H1 (cell line): ENCODE measurements at regions not wholly inside any gene's neighbourhood (a gene's known extent, or its start where the extent isn't known, plus 50 kb on each side); places are given as distances from the start of the nearest gene placed in this dataset.

Experiments
- CTCF ChIA-PET: fragments of 300-600 bp; sonication (Branson Sonifier 250); formaldehyde crosslinking; loops from one replicate; lab custom pipeline; 2021; ENCODE audit not compliant: partially characterized antibody; lab: Charles Lee
- POLR2A ChIA-PET: fragments of 300-600 bp; sonication (Branson Sonifier 250); formaldehyde crosslinking; loops from one replicate; lab custom pipeline; 2021; ENCODE audit warnings: inconsistent platforms; ENCODE audit not compliant: partially characterized antibody; lab: Charles Lee
- DNase-seq, 2 experiments: peaks; one replicate each; pipeline versions ENCODE4 v3.0.0 to v3.0.0-alpha.2; 2010 to 2022; ENCODE audit warnings: low spot score in 2 of 2, low read depth in 1 of 2, mixed read lengths in 1 of 2
- FAIRE-seq: peaks from 2 replicates; lab custom pipeline; 2011; peaks lifted over from hg19 to GRCh38; lab: Jason Lieb, UNC
- H2AFZ ChIP-seq: 2 replicates; pipeline ENCODE4 v1.8.1; 2012; ENCODE audit warnings: low read length, inconsistent platforms
- H2AK5ac ChIP-seq: 2 replicates; pipeline ENCODE4 v1.6.1; 2013; ENCODE audit warnings: low read depth, low read length
- H2BK120ac ChIP-seq: replicated peaks from 2 replicates; pipeline ENCODE3; 2013; ENCODE audit warnings: low read depth, low read length, inconsistent platforms
- H2BK12ac ChIP-seq: 2 replicates; pipeline ENCODE4 v1.6.1; 2013; ENCODE audit warnings: low read depth, low read length
- H2BK15ac ChIP-seq: 2 replicates; pipeline ENCODE4 v1.6.1; 2013; ENCODE audit warnings: low read length
- H2BK20ac ChIP-seq: 2 replicates; pipeline ENCODE4 v1.6.1; 2013; ENCODE audit warnings: low read length
- H2BK5ac ChIP-seq: 2 replicates; pipeline ENCODE4 v1.6.1; 2013; ENCODE audit warnings: low read depth, low read length
- H3K14ac ChIP-seq: 2 replicates; pipeline ENCODE4 v1.6.1; 2013; ENCODE audit warnings: inconsistent platforms; ENCODE audit not compliant: insufficient read length
- H3K18ac ChIP-seq: 2 replicates; pipeline ENCODE4 v1.6.1; 2013; ENCODE audit warnings: low read length; ENCODE audit errors: extremely low read depth
- H3K23ac ChIP-seq: 2 replicates; pipeline ENCODE4 v1.6.1; 2013; ENCODE audit warnings: inconsistent platforms; ENCODE audit not compliant: insufficient read length
- H3K23me2 ChIP-seq: 2 replicates; pipeline ENCODE4 v1.6.1; 2013; ENCODE audit warnings: low read depth, low read length
- H3K27ac ChIP-seq: 2 replicates; pipeline ENCODE4 v1.6.1; 2011; ENCODE audit warnings: low read depth, low read length, inconsistent platforms
- H3K27me3 ChIP-seq, 4 experiments: replicated peaks in 1 of 4; 1 replicate in 1 of 4; 2 replicates in 3 of 4; pipeline versions ENCODE4 v1.6.1 to v1.8.1; 2011 to 2013; ENCODE audit warnings: low read length in 3 of 4, mild to moderate bottlenecking in 3 of 4, inconsistent platforms in 2 of 4, mixed read lengths in 2 of 4, moderate library complexity in 1 of 4; ENCODE audit not compliant: control insufficient read depth in 3 of 4, insufficient read depth in 3 of 4; ENCODE audit errors: extremely low read depth in 1 of 4
- H3K36me3 ChIP-seq, 4 experiments: 2 replicates each; pipeline versions ENCODE4 v1.6.1 to v1.8.1; 2011 to 2013; ENCODE audit warnings: mild to moderate bottlenecking in 4 of 4, low read length in 3 of 4, moderate library complexity in 2 of 4, control low read depth in 1 of 4, inconsistent platforms in 1 of 4; ENCODE audit not compliant: insufficient read depth in 4 of 4, control insufficient read depth in 2 of 4
- H3K4ac ChIP-seq: replicated peaks from 2 replicates; pipeline ENCODE3; 2013; ENCODE audit warnings: low read length, low read depth, mixed read lengths, inconsistent platforms; ENCODE audit not compliant: insufficient read length
- H3K4me1 ChIP-seq, 4 experiments: replicated peaks in 1 of 4; 1 replicate in 1 of 4; 2 replicates in 3 of 4; pipeline versions ENCODE4 v1.6.1 to v1.8.1; 2011 to 2013; ENCODE audit warnings: low read length in 3 of 4, inconsistent platforms in 2 of 4, mixed read lengths in 1 of 4; ENCODE audit not compliant: insufficient read depth in 4 of 4, control insufficient read depth in 3 of 4
- H3K4me2 ChIP-seq, 2 experiments: 2 replicates each; pipeline versions ENCODE4 v1.6.1 to v1.8.1; 2011 to 2013; ENCODE audit warnings: low read depth in 2 of 2, low read length in 2 of 2, control low read depth in 1 of 2, inconsistent platforms in 1 of 2, mild to moderate bottlenecking in 1 of 2; ENCODE audit not compliant: insufficient read depth in 1 of 2
- H3K4me3 ChIP-seq, 4 experiments: fragments of 200-600, 300-600 bp in 1 of 4; sonication (generic), shearing (Covaris generic), sonication (Bioruptor Twin) in 1 of 4; 2 replicates each; pipeline versions ENCODE4 v1.5.1 to v1.8.1; 2011 to 2016; ENCODE audit warnings: low read length in 4 of 4, low read depth in 3 of 4, control low read depth in 2 of 4, inconsistent platforms in 2 of 4, mild to moderate bottlenecking in 2 of 4, mixed read lengths in 1 of 4, moderate library complexity in 1 of 4; ENCODE audit not compliant: insufficient read depth in 2 of 4; ENCODE audit errors: extremely low read depth in 1 of 4
- H3K56ac ChIP-seq: replicated peaks from 2 replicates; pipeline ENCODE3; 2013; ENCODE audit warnings: low read depth, mild to moderate bottlenecking, mixed read lengths, low read length, inconsistent platforms; ENCODE audit not compliant: insufficient read length
- H3K79me1 ChIP-seq: 2 replicates; pipeline ENCODE4 v1.6.1; 2013; ENCODE audit warnings: low read depth, low read length, control low read depth
- H3K79me2 ChIP-seq, 2 experiments: 2 replicates each; pipeline versions ENCODE4 v1.6.1 to v1.8.1; 2012 to 2013; ENCODE audit warnings: low read length in 2 of 2, mild to moderate bottlenecking in 2 of 2, inconsistent platforms in 1 of 2; ENCODE audit not compliant: insufficient read depth in 2 of 2, control insufficient read depth in 1 of 2
- H3K9ac ChIP-seq, 4 experiments: replicated peaks in 1 of 4; 1 replicate in 1 of 4; 2 replicates in 3 of 4; pipeline versions ENCODE4 v1.6.1 to v1.8.1; 2011 to 2013; ENCODE audit warnings: low read depth in 3 of 4, low read length in 3 of 4, control low read depth in 2 of 4, mild to moderate bottlenecking in 2 of 4, moderate library complexity in 2 of 4, inconsistent platforms in 1 of 4; ENCODE audit errors: extremely low read depth in 1 of 4
- H3K9me3 ChIP-seq, 2 experiments: 2 replicates each; pipeline versions ENCODE4 v1.6.1 to v1.8.1; 2012 to 2013; ENCODE audit warnings: mild to moderate bottlenecking in 2 of 2, moderate library complexity in 2 of 2, control low read depth in 1 of 2, inconsistent platforms in 1 of 2, low read depth in 1 of 2, low read length in 1 of 2, mixed read lengths in 1 of 2; ENCODE audit not compliant: insufficient read depth in 2 of 2
- H4K20me1 ChIP-seq, 2 experiments: replicated peaks in 1 of 2; 2 replicates each; pipeline versions ENCODE3 to v1.8.1; 2011 to 2013; ENCODE audit warnings: inconsistent platforms in 2 of 2, low read length in 2 of 2, mild to moderate bottlenecking in 1 of 2; ENCODE audit not compliant: insufficient read depth in 2 of 2, control insufficient read depth in 1 of 2
- H4K5ac ChIP-seq: 2 replicates; pipeline ENCODE4 v1.6.1; 2013; ENCODE audit warnings: low read length, low read depth, mixed read lengths, inconsistent platforms; ENCODE audit not compliant: insufficient read length
- H4K8ac ChIP-seq: 2 replicates; pipeline ENCODE4 v1.8.0; 2013; ENCODE audit warnings: mild to moderate bottlenecking, moderate library complexity, low read length, inconsistent platforms; ENCODE audit not compliant: insufficient read depth; ENCODE audit errors: extremely low read depth
- H4K91ac ChIP-seq: replicated peaks from 2 replicates; pipeline ENCODE3; 2013; ENCODE audit warnings: low read length, mixed read lengths, inconsistent platforms; ENCODE audit not compliant: insufficient read length
- CREB1 ChIP-seq: IDR thresholded peaks from 2 replicates; pipeline ENCODE4 v1.6.1; 2012; ENCODE audit warnings: inconsistent platforms
- HDAC2 ChIP-seq, 2 experiments: fragments of 300-600 bp in 1 of 2; sonication (generic) in 1 of 2; IDR thresholded peaks; 2 replicates each; pipeline ENCODE4 v1.6.1; 2011 to 2012; ENCODE audit warnings: low read depth in 2 of 2, low read length in 2 of 2, mild to moderate bottlenecking in 2 of 2, moderate library complexity in 2 of 2, borderline replicate concordance in 1 of 2, inconsistent platforms in 1 of 2
- JUND ChIP-seq: IDR thresholded peaks from 2 replicates; pipeline ENCODE4 v1.6.1; 2011; ENCODE audit warnings: mild to moderate bottlenecking, improper control_type of control experiment, low read length
- MAFK ChIP-seq: IDR thresholded peaks from 2 replicates; pipeline ENCODE4 v1.6.1; 2012; ENCODE audit warnings: low read depth, mild to moderate bottlenecking, improper control_type of control experiment, low read length
- RNF2 ChIP-seq: fragments of 200-900, 300-1000 bp; sonication (generic); IDR thresholded peaks from 2 replicates; pipeline ENCODE4 v1.7.1; 2016; ENCODE audit warnings: borderline replicate concordance, low read depth, mild to moderate bottlenecking, antibody characterized with exemption, low read length; ENCODE audit not compliant: poor library complexity, severe bottlenecking; ENCODE audit errors: missing control alignments
- SP2 ChIP-seq: IDR thresholded peaks from 2 replicates; pipeline ENCODE4 v1.6.1; 2012; ENCODE audit warnings: mild to moderate bottlenecking, low read length, inconsistent platforms
- TAF1 ChIP-seq: IDR thresholded peaks from 2 replicates; pipeline ENCODE4 v1.6.1; 2011; ENCODE audit warnings: mild to moderate bottlenecking, low read depth, low read length
- WGBS, 2 experiments: shearing (Covaris generic) in 1 of 2; methylation state at CpG; one replicate each; pipeline versions ENCODE4 v1.1.6 to v1.1.7; 2013 to 2015; ENCODE audit warnings: low lambda C conversion rate in 2 of 2, mixed read lengths in 2 of 2, inconsistent platforms in 1 of 2, low coverage in 1 of 2, missing lambda C conversion rate in 1 of 2; ENCODE audit not compliant: insufficient replicate concordance in 2 of 2, insufficient coverage in 1 of 2, insufficient read length in 1 of 2; ENCODE audit errors: extremely low coverage in 1 of 2, missing lambda C conversion rate in 1 of 2; 5-methylcytosine and 5-hydroxymethylcytosine counted together

DNA sequence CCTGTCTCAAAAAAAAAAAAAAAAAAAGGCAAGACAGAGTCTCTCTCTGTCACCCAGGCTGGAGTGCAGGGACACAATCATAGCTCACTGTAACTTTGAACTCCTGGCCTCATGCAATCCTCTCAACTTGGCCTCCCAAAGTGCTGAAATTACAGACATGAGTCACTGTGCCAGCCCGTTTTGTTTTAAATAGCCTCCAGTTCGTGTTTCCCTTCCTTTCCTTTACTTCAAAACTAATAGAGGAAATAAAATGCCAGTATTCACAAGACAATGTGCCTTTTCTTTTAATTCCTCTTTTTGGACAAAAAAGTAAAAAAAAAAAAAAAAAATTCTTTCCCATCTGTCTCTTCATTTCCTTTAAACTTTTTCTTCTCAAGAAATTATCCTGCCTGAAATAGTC is 54.5 kb upstream of the ACMSD start:
- Histone ChIP-seq H2BK5ac (no peak overlapping the region), H4K8ac (no peak overlapping the region), H4K5ac (no peak overlapping the region), H3K14ac (no peak overlapping the region), H3K18ac (no peak overlapping the region), H3K36me3 (no peaks in the 10 kb centered on the region), H3K27me3 (no peaks in the 10 kb centered on the region), H3K79me2 (0 out of 4 replicates have a peak, but pooled peaks cover 0 to 3% of the 10 kb centered on the region in 2 experiments), H3K27ac (no peak overlapping the region), H2AFZ (no peak overlapping the region), H3K4me2 (no peak overlapping the region), H3K79me1 (no peaks in the 10 kb centered on the region), H2BK12ac (no peak overlapping the region), H2AK5ac (no peak overlapping the region), H3K4me1 (no peaks in the 10 kb centered on the region), H3K23me2 (no peaks in the 10 kb centered on the region), H3K56ac (no peak overlapping the region), H3K9me3 (no peaks in the 10 kb centered on the region), H2BK20ac (no peak overlapping the region), H3K9ac (no peak overlapping the region), H4K91ac (no peak overlapping the region), H2BK15ac (no peak overlapping the region), H2BK120ac (no peak overlapping the region), H3K23ac (no peak overlapping the region), H3K4me3 (no peak overlapping the region), H3K4ac (no peak overlapping the region), H4K20me1 (no peaks in the 10 kb centered on the region)
- DNase-seq, result no peak
- ChIA-PET POLR2A (interaction anchor here (0.6 kb wide), 2 partner anchors 23 to 143 kb away, joined by 3 to 5 read pairs; no protein-coding TSS in a partner anchor), CTCF (interaction anchor here (0.7 to 1.0 kb wide), 6 partner anchors 8 to 223 kb away, joined by 3 read pairs; no protein-coding TSS in a partner anchor)
- WGBS, 2 experiments, result 80% methylated on average over 2 of the region's 2 CpGs; no CpG with 5 or more reads in 1 of the 2 experiments
- FAIRE-seq, result no peak
- TF ChIP-seq RNF2 (no peak), JUND (no peak), MAFK (no peak), CREB1 (no peak), HDAC2 (IDR thresholded peaks at IDR 0.05; ENCODE audit: borderline replicate concordance in 1 of 2, low read depth in 2 of 2, low read length in 2 of 2) (no peak), SP2 (no peak), TAF1 (no peak)
